ENCODE measurements at regions not wholly inside any gene's neighbourhood (a gene's known extent, or its start where the extent isn't known, plus 50 kb on each side); places are given as distances from the start of the nearest gene placed in this dataset.

- Mint-ChIP-seq H3K36me3 (ENCODE audit: insufficient read depth, unreplicated experiment) (no peaks in the 10 kb centered on the region), H3K4me1 (ENCODE audit: insufficient read depth, unreplicated experiment) (no peaks in the 10 kb centered on the region), H3K9me3 (ENCODE audit: unreplicated experiment) (no peaks in the 10 kb centered on the region), H3K27me3 (ENCODE audit: insufficient read depth, unreplicated experiment) (no peaks in the 10 kb centered on the region), H3K4me3 (ENCODE audit: unreplicated experiment) (no peak overlapping the region), H3K27ac (ENCODE audit: low read depth, unreplicated experiment) (no peak overlapping the region)
- intact Hi-C loops (cut with micrococcal nuclease), result no loop called here
- no peak for TF ChIP-seq CTCF (IDR thresholded peaks at IDR 0.05; ENCODE audit: unreplicated experiment)
- BruUV-seq (replicated peaks), result no TSS peak
- POLR2A ChIA-PET, result interaction anchor here (0.7 kb wide), 1 partner anchor 28 kb away, joined by 3 read pairs; no protein-coding TSS in a partner anchor
- no peak for DNase-seq (ENCODE audit: unreplicated experiment)
- CTCF ChIA-PET, result interaction anchor here (0.7 to 1.1 kb wide), 3 partner anchors 8 to 193 kb away, joined by 3 to 4 read pairs (median 3); no protein-coding TSS in a partner anchor
Measured at GRCh38 chr7:36090976-36091873, 61.8 kb upstream of the EEPD1 start.

GRCh38 chr7:36091874-36092176 lies 61.2 kb upstream of the EEPD1 start:
- H3K36me3 Mint-ChIP-seq (ENCODE audit: insufficient read depth, unreplicated experiment), result no peaks in the 10 kb centered on the region
- BruUV-seq (replicated peaks), result no TSS peak
- TF ChIP-seq CTCF (IDR thresholded peaks at IDR 0.05; ENCODE audit: unreplicated experiment), result no peak
- no peak for DNase-seq (ENCODE audit: unreplicated experiment)
- no peak overlapping the region for H3K27ac Mint-ChIP-seq (ENCODE audit: low read depth, unreplicated experiment)
- H3K4me3 Mint-ChIP-seq (ENCODE audit: unreplicated experiment), result no peak overlapping the region
- intact Hi-C loops (cut with micrococcal nuclease), result no loop called here
- no peaks in the 10 kb centered on the region for H3K4me1 Mint-ChIP-seq (ENCODE audit: insufficient read depth, unreplicated experiment)
- ChIA-PET POLR2A (no interaction called here), CTCF (interaction anchor here (1.0 kb wide), 1 partner anchor 9 kb away, joined by 4 read pairs; no protein-coding TSS in a partner anchor)
- H3K27me3 Mint-ChIP-seq (ENCODE audit: insufficient read depth, unreplicated experiment), result no peaks in the 10 kb centered on the region
- H3K9me3 Mint-ChIP-seq (ENCODE audit: unreplicated experiment), result no peaks in the 10 kb centered on the region

GRCh38 chr7:36092221-36092771 lies 60.8 kb upstream of the EEPD1 start:
- intact Hi-C loops (cut with micrococcal nuclease), result no loop called here
- no peak overlapping the region for H3K4me3 Mint-ChIP-seq (ENCODE audit: unreplicated experiment)
- no TSS peak for BruUV-seq (replicated peaks)
- H3K4me1 Mint-ChIP-seq (ENCODE audit: insufficient read depth, unreplicated experiment), result no peaks in the 10 kb centered on the region
- no peaks in the 10 kb centered on the region for H3K9me3 Mint-ChIP-seq (ENCODE audit: unreplicated experiment)
- TF ChIP-seq CTCF (IDR thresholded peaks at IDR 0.05; ENCODE audit: unreplicated experiment), result no peak
- POLR2A ChIA-PET, result no interaction called here
- DNase-seq (ENCODE audit: unreplicated experiment), result no peak
- no peaks in the 10 kb centered on the region for H3K36me3 Mint-ChIP-seq (ENCODE audit: insufficient read depth, unreplicated experiment)
- H3K27me3 Mint-ChIP-seq (ENCODE audit: insufficient read depth, unreplicated experiment), result no peaks in the 10 kb centered on the region
- CTCF ChIA-PET, result no interaction called here
- no peak overlapping the region for H3K27ac Mint-ChIP-seq (ENCODE audit: low read depth, unreplicated experiment)

GRCh38 chr7:36096460-36097095 lies 56.5 kb upstream of the EEPD1 start:
- H3K9me3 Mint-ChIP-seq (ENCODE audit: unreplicated experiment), result no peaks in the 10 kb centered on the region
- H3K27ac Mint-ChIP-seq (ENCODE audit: low read depth, unreplicated experiment), result no peak overlapping the region
- DNase-seq (ENCODE audit: unreplicated experiment), result no peak
- TF ChIP-seq CTCF (IDR thresholded peaks at IDR 0.05; ENCODE audit: unreplicated experiment), result no peak
- POLR2A ChIA-PET, result no interaction called here
- H3K4me1 Mint-ChIP-seq (ENCODE audit: insufficient read depth, unreplicated experiment), result no peaks in the 10 kb centered on the region
- H3K36me3 Mint-ChIP-seq (ENCODE audit: insufficient read depth, unreplicated experiment), result no peaks in the 10 kb centered on the region
- no peak overlapping the region for H3K4me3 Mint-ChIP-seq (ENCODE audit: unreplicated experiment)
- no TSS peak for BruUV-seq (replicated peaks)
- CTCF ChIA-PET, result interaction anchor here (1.0 kb wide), 1 partner anchor 194 kb away, joined by 4 read pairs; no protein-coding TSS in a partner anchor
- H3K27me3 Mint-ChIP-seq (ENCODE audit: insufficient read depth, unreplicated experiment), result no peaks in the 10 kb centered on the region
- intact Hi-C loops (cut with micrococcal nuclease), result no loop called here

Data from MCF 10A (cell line).